ENCODE measurements at regions not wholly inside any gene's neighbourhood (a gene's known extent, or its start where the extent isn't known, plus 50 kb on each side); places are given as distances from the start of the nearest gene placed in this dataset.

DNA sequence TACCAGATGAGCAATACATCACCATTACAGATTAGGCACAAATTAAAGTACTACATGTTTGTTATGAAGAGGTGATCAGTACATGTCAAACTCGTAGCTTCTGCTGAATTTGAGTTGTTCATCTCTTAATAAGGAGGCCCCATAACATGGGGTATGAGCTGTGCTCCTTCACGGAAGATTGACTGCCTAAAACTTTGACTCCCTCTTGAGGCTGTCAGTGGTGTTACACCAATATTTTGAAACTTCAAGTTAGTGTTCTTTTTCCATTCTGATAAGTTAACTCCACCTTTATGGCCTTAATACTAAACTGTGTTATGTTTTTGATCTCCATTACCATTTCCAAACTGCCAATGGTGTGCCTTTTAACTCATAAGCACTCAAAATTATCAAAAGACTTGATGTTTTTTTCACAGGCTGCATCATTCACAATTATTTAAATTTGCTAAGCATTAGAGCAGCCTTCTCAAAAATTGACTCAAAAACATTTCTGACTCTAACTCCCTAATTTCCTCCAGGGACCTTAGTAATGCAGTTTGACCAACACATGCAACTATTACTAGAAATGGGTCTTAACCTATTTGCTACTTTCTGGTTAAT, 1591.5 kb downstream of the PCDH9 start:
- Histone ChIP-seq H3K4me3 (replicated peaks in 1 of 2; ENCODE audit: low read depth in 1 of 2, low read length in 2 of 2) (no peak overlapping the region), H3K79me2 (ENCODE audit: insufficient read depth, low read length) (no peaks in the 10 kb centered on the region), H3K36me3 (ENCODE audit: control insufficient read depth in 1 of 2, insufficient read depth in 2 of 2, low read length in 2 of 2) (no peaks in the 10 kb centered on the region), H2AFZ (ENCODE audit: low read depth, low read length, poor library complexity, severe bottlenecking) (peak overlapping the region; percentile 66), H3K9me2 (ENCODE audit: insufficient read depth) (no peaks in the 10 kb centered on the region), H3K4me1 (ENCODE audit: control insufficient read depth in 1 of 2, insufficient read depth in 2 of 2, low read length in 2 of 2) (no peaks in the 10 kb centered on the region), H3K9me3 (ENCODE audit: control insufficient read depth in 1 of 2, insufficient read depth in 1 of 2, low read depth in 1 of 2, low read length in 2 of 2) (no peaks in the 10 kb centered on the region), H3K4me2 (ENCODE audit: low read length) (no peak overlapping the region), H3K9ac (ENCODE audit: low read length) (no peak overlapping the region), H3K27ac (ENCODE audit: low read depth, low read length) (no peak overlapping the region), H3K27me3 (ENCODE audit: insufficient read depth, low read length) (no peaks in the 10 kb centered on the region), H4K20me1 (ENCODE audit: insufficient read depth) (no peaks in the 10 kb centered on the region)
- RAD21 ChIA-PET (ENCODE audit: low non-redundant PET in 1 of 2, low total read pairs in 2 of 2, uncharacterized antibody in 2 of 2, unreplicated experiment in 2 of 2), result no interaction called here
- CTCF ChIA-PET, result interaction anchor here (0.9 to 1.9 kb wide), 4 partner anchors 13 to 1167 kb away, joined by 3 to 13 read pairs (median 6); no protein-coding TSS in a partner anchor
- intact Hi-C loops (cut with micrococcal nuclease), result loop anchor here (5.0 to 10.0 kb wide), 2 partner anchors 1166 to 1484 kb away; no protein-coding TSS in a partner anchor
- DNase-seq (ENCODE audit: low read depth, low spot score) (peak; percentile 35), ATAC-seq (peak; percentile 75)
- POLR2A ChIA-PET, result no interaction called here
- TF ChIP-seq ELF1 (IDR thresholded peaks at IDR 0.05; ENCODE audit: borderline replicate concordance, low read depth) (no peak), EGR1 (IDR thresholded peaks at IDR 0.05; ENCODE audit: low read depth) (no peak), RAD21 (IDR thresholded peaks at IDR 0.05; ENCODE audit: low read depth) (peak; percentile 65), SIN3A (IDR thresholded peaks at IDR 0.05; ENCODE audit: low read depth) (no peak)
- TF ChIP-seq, protein P1, sequence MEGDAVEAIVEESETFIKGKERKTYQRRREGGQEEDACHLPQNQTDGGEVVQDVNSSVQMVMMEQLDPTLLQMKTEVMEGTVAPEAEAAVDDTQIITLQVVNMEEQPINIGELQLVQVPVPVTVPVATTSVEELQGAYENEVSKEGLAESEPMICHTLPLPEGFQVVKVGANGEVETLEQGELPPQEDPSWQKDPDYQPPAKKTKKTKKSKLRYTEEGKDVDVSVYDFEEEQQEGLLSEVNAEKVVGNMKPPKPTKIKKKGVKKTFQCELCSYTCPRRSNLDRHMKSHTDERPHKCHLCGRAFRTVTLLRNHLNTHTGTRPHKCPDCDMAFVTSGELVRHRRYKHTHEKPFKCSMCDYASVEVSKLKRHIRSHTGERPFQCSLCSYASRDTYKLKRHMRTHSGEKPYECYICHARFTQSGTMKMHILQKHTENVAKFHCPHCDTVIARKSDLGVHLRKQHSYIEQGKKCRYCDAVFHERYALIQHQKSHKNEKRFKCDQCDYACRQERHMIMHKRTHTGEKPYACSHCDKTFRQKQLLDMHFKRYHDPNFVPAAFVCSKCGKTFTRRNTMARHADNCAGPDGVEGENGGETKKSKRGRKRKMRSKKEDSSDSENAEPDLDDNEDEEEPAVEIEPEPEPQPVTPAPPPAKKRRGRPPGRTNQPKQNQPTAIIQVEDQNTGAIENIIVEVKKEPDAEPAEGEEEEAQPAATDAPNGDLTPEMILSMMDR (IDR thresholded peaks at IDR 0.05 in 2 of 3, conservative IDR thresholded peaks at IDR 0.05 in 1 of 3; ENCODE audit: borderline replicate concordance in 1 of 3, insufficient read depth in 1 of 3, low read depth in 2 of 3, low read length in 2 of 3), result peak; percentile 21 to 73 (median 64); a peak in 4 of 6 replicates
- TF ChIP-seq, protein P2, sequence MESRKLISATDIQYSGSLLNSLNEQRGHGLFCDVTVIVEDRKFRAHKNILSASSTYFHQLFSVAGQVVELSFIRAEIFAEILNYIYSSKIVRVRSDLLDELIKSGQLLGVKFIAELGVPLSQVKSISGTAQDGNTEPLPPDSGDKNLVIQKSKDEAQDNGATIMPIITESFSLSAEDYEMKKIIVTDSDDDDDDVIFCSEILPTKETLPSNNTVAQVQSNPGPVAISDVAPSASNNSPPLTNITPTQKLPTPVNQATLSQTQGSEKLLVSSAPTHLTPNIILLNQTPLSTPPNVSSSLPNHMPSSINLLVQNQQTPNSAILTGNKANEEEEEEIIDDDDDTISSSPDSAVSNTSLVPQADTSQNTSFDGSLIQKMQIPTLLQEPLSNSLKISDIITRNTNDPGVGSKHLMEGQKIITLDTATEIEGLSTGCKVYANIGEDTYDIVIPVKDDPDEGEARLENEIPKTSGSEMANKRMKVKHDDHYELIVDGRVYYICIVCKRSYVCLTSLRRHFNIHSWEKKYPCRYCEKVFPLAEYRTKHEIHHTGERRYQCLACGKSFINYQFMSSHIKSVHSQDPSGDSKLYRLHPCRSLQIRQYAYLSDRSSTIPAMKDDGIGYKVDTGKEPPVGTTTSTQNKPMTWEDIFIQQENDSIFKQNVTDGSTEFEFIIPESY (IDR thresholded peaks at IDR 0.05; ENCODE audit: extremely low read depth, insufficient replicate concordance, low read length), result no peak
- TF ChIP-seq, protein P3, sequence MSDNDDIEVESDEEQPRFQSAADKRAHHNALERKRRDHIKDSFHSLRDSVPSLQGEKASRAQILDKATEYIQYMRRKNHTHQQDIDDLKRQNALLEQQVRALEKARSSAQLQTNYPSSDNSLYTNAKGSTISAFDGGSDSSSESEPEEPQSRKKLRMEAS (IDR thresholded peaks at IDR 0.05), result no peak
- BruUV-seq (replicated peaks), result no TSS peak

All from HCT116 (cell line).